ENCODE measurements at regions not wholly inside any gene's neighbourhood (a gene's known extent, or its start where the extent isn't known, plus 50 kb on each side); places are given as distances from the start of the nearest gene placed in this dataset.
A peak's percentile ranks its signal among the peaks of the same experiment; 100 is the strongest.

DNA sequence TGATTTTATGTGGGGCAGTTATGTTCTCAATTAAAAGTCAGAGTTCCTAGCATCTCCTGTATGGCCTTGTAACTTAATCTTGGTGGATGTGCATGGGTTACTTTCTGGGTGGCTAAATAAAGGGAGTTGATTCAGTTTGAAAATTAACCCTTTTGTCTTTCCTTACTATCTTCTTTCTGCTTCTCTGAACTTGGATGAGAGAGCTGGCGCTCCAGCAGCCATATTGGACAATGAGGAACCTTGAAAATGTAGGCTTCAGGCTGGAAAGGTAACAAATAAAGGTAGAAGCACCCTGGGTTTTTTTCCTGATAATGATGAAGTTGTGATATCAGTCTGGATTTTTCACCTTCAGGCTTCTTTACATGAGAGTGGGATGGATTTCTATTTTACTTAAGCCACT, 714.1 kb upstream of the TMEM132C start:
- DNase-seq (ENCODE audit: low read depth in 2 of 2), result no peak

DNA sequence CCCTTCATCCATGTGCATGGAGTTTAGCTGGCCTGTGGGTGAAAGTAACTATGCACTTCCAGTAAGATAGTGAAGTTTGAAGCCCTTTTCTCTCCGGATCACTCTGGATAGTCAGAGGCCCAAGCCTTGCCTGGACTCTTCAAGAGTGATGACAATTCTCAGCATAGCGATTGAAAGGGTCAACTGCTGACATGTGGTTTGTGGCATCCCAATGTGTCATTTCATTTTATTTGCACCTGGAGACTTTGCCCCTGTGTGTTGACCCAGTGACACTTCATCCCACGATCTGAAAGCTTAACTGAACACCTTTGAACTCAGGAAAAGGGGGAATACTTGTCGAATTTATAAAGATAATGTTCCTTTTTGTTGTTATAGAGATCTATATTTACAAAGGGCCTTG, 711.9 kb upstream of the TMEM132C start:
- no peak for DNase-seq (ENCODE audit: low read depth in 2 of 2)

DNA sequence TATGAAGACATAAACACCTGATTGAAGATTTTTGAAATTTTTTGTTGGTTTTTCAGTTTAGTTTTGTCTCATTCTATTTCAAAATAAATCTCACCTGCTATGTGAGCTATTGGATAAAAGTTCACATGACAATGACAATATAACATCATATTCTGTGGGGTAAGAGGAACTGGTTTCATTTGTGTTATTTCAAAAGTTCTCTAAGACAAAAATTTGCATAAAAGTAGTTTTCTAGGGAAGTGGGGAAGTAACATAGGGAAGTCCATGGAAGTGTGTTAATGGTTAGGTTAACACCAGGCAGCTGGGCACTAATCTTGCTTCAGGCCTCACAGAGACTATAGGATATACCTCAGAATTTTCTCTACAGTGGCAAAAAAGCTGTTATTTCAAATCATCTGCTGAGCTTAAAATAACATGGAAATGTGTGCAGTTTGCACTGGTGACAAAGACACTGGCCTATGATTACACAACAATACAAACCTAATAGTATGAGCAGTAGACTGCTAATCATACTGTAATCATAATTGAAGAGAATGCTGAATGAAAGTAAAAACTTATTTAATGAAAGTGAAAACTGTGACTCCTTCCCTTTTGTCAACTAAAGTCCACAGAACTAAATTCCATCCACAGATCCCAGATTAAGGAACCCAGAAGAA, 710.6 kb upstream of the TMEM132C start:
- no peak for DNase-seq (ENCODE audit: low read depth in 2 of 2)

DNA sequence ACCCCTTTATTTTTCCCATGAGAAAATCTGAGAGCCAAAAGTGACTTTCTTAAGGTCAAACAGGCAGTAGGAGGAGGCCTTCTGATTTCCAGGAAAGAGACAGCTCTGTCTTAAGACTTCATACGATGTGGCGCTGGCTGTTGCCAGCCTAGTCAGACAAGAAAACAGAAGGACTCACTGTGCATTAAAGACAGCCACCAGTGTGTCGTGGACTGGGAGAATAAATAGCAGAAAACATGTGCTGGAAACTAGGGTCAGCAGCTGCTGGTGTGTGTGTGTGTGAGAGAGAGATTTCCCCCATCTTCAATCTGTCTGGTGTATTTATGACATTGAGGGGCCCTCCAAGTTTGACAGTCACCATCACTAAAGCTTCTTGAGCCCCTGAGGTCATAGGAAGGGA, 708.6 kb upstream of the TMEM132C start:
- no peak for DNase-seq (ENCODE audit: low read depth in 2 of 2)

GRCh38 chr12:127559349-127560040, 707.5 kb upstream of the TMEM132C start:
- peak; percentile 49 to 86 for DNase-seq (ENCODE audit: low read depth in 2 of 2)

DNA sequence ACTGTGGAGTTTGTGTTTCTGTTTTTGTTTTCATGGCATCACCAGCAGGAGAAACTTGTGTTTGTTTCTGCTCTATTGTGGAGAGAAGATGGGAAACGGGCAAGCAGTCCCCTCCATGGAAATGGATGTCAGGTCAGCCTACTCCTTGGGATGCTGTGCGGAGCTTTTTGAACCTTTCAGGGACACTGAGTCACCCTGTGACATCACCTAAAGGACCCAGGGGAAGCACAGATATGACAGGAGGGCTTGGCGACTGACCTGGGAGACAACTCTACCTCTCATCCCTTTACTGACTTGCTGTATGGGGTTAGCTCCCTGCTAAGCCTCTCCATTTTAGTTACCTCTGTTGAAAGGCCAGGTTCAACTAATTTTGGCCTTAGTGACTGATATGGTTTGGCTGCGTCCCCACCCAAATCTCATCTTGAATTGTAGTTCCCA, 706.9 kb upstream of the TMEM132C start:
- no peak for DNase-seq (ENCODE audit: low read depth in 2 of 2)

GRCh38 chr12:127562816-127563215, 704.2 kb upstream of the TMEM132C start:
- DNase-seq (ENCODE audit: low read depth in 2 of 2), result no peak

DNA sequence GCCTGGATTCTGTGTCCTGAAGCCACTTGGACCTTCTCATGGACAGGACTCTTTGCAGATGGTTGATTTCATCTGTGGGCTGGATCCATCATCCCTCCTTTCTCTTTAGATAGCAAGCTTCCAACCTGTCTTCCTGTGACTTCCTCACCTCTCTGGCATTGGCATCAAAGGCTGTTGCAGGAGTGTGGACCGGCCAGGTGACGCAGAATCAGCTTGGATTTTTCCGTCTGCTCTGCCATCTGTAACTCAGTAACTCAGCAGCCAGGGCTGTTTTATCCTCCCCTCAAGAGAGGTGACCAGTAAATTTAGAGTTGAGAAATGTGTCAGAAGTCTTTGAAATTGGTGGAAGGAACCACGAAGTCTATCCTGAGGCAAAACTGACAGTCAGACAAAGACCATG, 701.7 kb upstream of the TMEM132C start:
- DNase-seq (ENCODE audit: low read depth in 2 of 2), result no peak

- no peak for DNase-seq (ENCODE audit: low read depth in 2 of 2)
These were observed 699.4 kb upstream of the TMEM132C start for GRCh38 chr12:127567531-127567930.

DNA sequence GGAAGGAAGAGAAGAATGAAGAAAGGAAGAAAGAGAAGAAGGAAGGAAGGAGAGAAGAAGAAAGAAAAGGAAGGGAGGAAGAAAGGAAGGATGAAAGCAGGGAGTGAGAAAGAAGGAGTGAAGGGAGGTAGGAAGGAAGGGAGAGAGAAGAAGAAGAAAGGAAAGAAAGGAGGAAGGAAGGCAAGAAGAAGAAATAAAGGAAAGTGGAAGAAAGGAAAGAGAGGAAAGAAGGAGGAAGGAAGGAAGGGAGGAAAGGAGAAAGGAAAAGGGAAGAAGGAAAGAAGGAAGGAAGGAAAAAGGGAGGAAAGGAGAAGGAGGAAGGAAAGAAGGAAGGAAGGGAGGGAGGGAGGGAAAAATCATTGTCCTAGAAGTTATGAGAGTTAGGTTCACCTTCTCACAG, 696.6 kb upstream of the TMEM132C start:
- DNase-seq (ENCODE audit: low read depth in 2 of 2), result no peak

DNA sequence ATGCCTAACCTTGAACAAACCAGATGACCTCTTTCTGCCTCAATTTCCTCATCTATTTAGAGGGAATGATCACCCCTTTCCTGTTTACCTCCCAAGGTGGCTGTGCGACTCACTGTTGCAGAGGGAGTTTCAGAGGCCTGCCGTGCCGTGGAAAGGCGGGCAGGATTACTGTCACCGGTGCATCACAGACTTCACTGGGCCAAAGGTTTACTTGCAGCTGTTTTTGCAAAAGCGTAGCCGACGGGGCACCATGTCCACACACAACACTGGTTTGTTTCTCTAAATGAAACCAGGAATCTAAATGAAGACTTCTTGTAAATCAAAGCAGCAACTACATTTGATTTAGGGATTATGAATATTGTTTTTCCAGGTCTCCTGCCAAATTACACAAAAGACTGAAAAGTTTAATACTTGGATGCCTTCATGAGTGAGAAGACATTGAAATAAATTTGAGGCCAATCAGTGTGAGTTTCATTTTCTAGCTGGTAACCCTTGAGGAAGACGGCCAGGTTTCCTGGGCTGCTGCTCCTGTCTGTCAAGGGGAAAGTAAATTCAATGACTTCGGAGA, 696.1 kb upstream of the TMEM132C start:
- DNase-seq (ENCODE audit: low read depth in 2 of 2), result no peak

DNA sequence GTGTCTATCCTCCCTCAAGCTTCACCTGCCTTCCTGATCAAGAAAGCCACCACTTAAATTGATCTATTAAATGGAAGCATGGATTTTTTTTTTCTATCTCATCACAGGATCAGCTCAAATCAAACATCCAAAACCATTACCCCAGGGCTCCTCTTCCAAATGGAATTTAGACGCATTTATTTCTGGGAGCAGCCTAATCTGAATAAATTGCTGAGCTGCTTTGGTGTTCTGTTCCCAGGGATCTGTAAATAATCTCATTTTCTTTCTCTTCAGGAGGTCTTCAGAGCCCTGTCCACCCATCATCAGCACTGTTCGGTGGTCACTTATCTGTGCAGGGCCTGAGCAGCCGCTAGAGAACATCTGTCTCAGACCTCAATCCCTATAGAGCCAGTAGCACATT, 695.4 kb upstream of the TMEM132C start:
- DNase-seq (ENCODE audit: low read depth in 2 of 2), result no peak

DNA sequence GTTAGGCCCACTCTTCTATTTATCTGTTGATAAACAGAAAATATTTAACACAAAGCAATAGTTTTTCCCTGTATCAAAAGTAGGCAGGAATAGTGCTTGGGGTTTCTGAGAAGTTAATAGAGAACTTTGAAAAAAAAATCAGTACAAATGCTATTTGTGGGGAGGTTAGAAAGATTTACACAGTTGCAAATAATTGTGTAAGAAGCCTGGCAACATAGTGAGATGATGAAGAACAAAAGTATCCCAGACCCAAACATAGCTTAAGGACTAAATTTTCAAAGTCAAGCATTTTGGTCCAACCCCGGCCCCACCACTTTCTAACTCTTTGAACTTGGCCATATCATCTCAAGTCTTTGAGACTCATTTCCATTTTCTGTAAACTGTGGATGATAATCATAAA, 687.5 kb upstream of the TMEM132C start:
- no peak for DNase-seq (ENCODE audit: low read depth in 2 of 2)

GRCh38 chr12:127582074-127582473, 684.9 kb upstream of the TMEM132C start:
- no peak for DNase-seq (ENCODE audit: low read depth in 2 of 2)

DNA sequence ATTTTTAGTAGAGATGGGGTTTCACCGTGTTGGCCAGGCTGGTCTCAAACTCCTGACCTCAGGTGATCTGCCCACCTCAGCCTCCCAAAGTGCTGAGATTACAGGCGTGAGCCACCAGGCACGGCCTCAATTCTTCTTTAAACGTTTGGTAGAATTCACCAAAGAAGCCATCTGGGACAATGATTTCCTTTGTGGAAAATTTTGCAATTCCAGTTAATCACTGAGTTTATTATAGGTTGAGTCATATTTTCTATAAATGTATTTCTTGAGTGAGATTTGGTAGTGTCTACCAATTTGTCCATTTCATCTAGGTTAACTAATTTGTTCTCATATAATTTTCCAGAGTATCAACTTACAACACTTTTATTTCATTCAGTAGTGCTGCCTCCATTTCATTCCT, 683.9 kb upstream of the TMEM132C start:
- no peak for DNase-seq (ENCODE audit: low read depth in 2 of 2)

- peak in 1 of 2 donors; percentile 22 for DNase-seq (ENCODE audit: low read depth in 2 of 2)
These were observed 678.7 kb upstream of the TMEM132C start for GRCh38 chr12:127588249-127588648.

DNA sequence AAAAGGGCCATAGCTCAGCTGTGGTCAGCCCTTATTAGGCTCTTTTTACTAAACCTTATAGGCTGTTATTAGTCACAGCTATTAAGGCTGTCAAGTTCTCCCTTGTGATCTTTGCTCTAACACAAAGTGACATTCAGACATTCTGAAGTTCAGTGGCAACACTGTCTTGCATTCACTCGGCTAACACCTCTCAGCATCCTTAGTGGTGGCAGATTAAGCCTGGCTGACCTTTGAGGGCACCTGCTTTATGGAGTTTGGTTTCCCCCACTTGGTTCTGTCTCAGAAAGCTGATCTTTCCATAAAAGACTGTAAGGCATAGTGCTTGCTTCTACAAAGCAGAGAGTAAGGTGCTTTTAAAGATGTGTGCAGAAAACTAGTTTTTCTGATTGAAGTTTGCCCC, 677.4 kb upstream of the TMEM132C start:
- DNase-seq (ENCODE audit: low read depth in 2 of 2), result no peak

DNA sequence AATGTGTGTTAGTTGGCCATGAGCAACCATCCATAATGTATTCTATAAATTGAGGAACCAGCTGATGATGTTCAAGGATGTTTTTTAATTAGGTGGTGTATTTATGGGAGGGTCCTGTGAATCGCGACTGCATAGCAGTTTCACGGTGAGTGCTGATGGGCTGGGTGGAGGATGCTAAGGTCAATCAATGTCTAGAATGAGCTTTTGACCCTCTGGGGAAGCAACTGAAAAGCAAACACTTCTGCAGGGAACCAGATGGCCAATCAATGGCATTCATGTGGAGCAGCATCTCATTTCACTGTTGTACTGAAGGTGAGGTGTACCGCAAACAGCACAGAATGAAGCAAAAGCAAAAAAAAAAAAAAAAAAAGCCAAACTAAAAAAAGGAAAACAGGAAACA, 676.1 kb upstream of the TMEM132C start:
- no peak for DNase-seq (ENCODE audit: low read depth in 2 of 2)

DNA sequence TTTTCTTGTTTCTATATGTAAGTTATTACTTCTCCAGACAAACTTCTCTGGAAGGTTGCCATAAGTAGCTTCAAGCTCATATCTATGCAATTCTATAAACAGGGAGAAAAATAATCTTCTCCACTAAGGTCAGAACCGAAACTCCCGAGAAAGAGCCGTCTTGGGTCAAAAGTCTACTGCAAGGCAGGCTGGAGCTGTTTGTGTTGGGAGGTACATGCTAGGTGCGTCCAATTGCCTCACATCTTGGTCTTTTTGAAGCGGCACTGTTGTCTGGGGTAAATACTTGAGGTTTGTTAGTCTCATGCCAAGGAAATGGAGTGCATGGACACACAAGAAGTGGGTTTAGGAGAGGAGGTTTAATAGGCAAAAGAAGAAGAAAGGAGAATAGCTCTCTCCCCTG, 674.7 kb upstream of the TMEM132C start:
- no peak for DNase-seq (ENCODE audit: low read depth in 2 of 2)

GRCh38 chr12:127594351-127594970, 672.5 kb upstream of the TMEM132C start:
- DNase-seq (ENCODE audit: low read depth in 2 of 2), result no peak

DNA sequence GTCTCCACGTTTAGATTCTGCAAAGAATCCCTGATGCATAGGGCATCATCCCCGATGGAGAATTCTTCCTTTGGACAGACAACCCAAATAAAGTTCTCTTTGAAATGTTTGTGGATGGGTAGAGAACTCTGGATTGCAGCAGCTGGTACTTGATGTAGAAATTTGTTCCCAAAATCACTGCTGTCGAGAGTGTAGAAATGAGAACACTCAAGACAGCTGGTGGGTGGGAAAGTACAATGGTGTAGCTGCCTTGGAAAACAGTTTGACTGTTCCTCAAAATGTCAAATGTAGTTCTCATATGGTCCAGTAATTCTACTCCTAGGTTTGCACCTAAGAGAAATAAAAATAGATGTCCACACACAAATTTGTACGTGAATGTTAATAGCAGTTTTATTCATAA, 671.5 kb upstream of the TMEM132C start:
- no peak for DNase-seq (ENCODE audit: low read depth in 2 of 2)

DNA sequence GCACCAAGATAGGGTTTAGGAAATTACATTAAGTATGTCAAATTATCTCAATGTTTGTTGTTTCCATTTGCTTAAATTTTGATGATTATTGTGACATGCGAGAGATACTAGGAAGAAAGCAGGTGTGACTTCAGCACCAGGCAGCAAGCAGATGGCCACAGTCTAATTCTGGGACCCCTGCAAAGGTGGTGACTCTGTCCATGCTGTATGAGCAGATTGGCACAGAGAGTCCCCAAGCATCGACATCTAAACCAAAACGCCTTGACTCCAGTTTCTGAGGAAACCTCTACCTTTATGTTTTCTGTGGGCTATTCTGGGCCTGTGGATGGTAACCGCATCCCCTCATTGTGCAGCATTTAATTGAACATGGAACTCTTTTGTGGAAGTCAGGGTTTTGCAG, 670.1 kb upstream of the TMEM132C start:
- no peak for DNase-seq (ENCODE audit: low read depth in 2 of 2)

DNA sequence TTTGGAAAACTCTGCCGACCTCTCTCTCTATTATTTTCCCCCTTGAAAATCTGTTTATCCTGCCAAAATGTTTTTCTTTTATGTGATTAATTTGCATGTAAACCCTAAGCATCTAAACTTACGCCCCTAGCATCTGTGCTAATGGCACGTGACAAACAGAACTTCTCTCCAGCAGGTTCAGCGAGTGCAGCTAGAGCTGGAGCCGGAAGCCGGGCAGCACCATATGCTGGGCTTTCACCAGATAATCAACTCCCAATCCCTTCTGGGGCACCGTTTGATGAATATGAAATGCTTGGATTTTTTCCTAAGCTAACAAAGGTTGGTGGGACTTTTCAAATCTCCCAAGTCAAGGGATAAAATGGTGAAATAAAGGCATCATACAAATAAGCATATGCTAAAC, 667.5 kb upstream of the TMEM132C start:
- no peak for DNase-seq (ENCODE audit: low read depth in 2 of 2)

Measured in lung microvascular endothelial cell (primary cell).